ENCODE measurements at regions not wholly inside any gene's neighbourhood (a gene's known extent, or its start where the extent isn't known, plus 50 kb on each side); places are given as distances from the start of the nearest gene placed in this dataset.

GRCh38 chr10:10292501-10292900 lies 725.2 kb upstream of the CELF2 start:
- TF ChIP-seq CTCF (IDR thresholded peaks at IDR 0.05), result no peak
- no peak for TF ChIP-seq POLR2A (IDR thresholded peaks at IDR 0.05)
